ENCODE measurements at regions not wholly inside any gene's neighbourhood (a gene's known extent, or its start where the extent isn't known, plus 50 kb on each side); places are given as distances from the start of the nearest gene placed in this dataset.
"Not testable (repeated sequence)": the region's sequence is repeated elsewhere in the genome, so short reads cannot be mapped to it uniquely, and the experiment has no call there.

DNA sequence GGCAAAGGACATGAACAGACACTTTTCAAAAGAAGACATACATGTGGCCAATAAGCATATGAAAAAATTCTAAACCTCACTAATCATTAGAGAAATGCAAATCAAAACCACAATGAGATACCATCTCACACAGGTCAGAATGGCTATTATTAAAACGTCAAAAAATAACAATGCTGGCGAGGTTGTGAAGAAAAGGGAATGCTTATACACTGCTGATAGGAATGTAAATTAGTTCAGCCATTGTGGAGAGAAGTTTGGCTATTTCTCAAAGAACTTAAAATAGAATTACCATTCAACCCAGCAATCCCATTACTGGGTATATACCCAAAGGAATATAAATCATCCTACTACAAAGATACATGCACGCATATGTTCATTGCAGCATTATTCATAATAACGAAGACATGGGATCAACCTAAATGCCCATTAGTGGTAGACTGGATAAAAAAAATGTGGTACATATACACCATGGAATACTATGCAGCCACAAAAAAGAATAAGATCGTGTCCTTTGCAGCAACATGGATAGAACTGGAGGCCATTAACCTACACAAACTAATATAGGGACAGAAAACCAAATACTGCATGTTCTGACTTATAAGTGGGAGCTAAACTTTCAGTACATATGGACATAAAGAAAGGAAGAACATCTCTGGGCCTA is 101.7 kb downstream of the KLF5 start:
- H3K27me3 ChIP-seq (ENCODE audit: low read depth); H3K36me3 ChIP-seq (replicated peaks); H3K4me1 ChIP-seq; H3K4me3 ChIP-seq; in situ Hi-C loops (cut with MboI; ENCODE audit: low sequenced_read_pairs): not testable (repeated sequence)
- H3K9me3 ChIP-seq = peaks cover 20% of the 10 kb centered on the region
- peak in 1 of 2 experiments; percentile 85 for DNase-seq (ENCODE audit: low spot score in 2 of 2)

DNA sequence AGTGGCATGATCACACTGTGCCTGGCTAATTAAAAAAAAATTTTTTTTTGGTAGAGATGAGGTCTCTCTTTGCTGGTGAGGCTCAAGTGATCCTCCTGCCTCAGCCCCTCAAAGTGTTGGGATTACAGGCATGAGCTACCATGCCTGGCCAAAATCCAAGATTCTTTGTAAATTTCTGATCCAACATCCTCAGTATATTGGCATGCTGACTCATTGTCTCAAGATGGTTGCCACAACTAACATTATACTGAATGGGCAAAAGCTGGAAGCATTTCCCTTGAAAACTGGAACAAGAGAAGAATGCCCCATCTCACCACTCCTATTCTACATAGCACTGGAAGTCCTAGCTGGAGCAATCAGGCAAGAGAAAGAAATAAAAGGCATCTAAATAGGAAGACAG is 100.0 kb downstream of the KLF5 start:
- Histone ChIP-seq H3K4me3 (no peak overlapping the region), H3K4me1 (peaks cover 4% of the 10 kb centered on the region), H3K9me3 (peaks cover 20% of the 10 kb centered on the region), H3K36me3 (replicated peaks) (no peaks in the 10 kb centered on the region), H3K27me3 (ENCODE audit: low read depth) (no peaks in the 10 kb centered on the region)
- no peak for DNase-seq (ENCODE audit: low spot score in 2 of 2)
- in situ Hi-C loops (cut with MboI; ENCODE audit: low sequenced_read_pairs) = no loop called here

GRCh38 chr13:73157031-73157430 is 98.2 kb downstream of the KLF5 start:
- Histone ChIP-seq H3K27me3 (ENCODE audit: low read depth) (no peaks in the 10 kb centered on the region), H3K36me3 (replicated peaks) (no peaks in the 10 kb centered on the region), H3K4me1 (peaks cover 4% of the 10 kb centered on the region), H3K4me3 (no peak overlapping the region), H3K9me3 (peaks cover 20% of the 10 kb centered on the region)
- in situ Hi-C loops (cut with MboI; ENCODE audit: low sequenced_read_pairs) = no loop called here
- DNase-seq (ENCODE audit: low spot score in 2 of 2) = no peak

DNA sequence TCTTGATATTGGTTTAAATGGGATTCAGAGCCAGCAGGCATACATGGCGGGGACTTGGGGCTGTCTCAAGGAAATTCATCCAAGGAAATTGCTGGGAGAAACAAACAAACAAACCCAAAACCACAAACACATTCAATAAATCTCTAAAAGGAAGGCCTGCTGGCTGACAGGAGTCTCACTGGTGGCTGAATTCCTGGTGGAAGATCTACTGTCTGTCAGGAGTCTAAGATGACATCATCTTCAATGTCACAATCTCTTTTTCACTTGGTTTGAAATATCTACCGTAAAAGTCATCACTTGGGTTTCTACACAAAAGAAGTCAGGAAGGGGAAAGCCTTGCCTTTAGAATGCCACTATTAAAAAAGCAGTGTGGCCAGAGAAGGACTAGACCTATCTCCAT is 87.9 kb downstream of the KLF5 start:
- in situ Hi-C loops (cut with MboI; ENCODE audit: low sequenced_read_pairs) = no loop called here

GRCh38 chr13:73142071-73142470 is 83.3 kb downstream of the KLF5 start:
- H3K4me1 ChIP-seq = peaks cover 27% of the 10 kb centered on the region
- H3K4me3 ChIP-seq = no peak overlapping the region
- DNase-seq (ENCODE audit: low spot score in 2 of 2) = peak in 1 of 2 experiments; percentile 12
- in situ Hi-C loops (cut with MboI; ENCODE audit: low sequenced_read_pairs) = no loop called here
- H3K36me3 ChIP-seq (replicated peaks) = no peaks in the 10 kb centered on the region
- no peaks in the 10 kb centered on the region for H3K9me3 ChIP-seq
- H3K27me3 ChIP-seq (ENCODE audit: low read depth) = no peaks in the 10 kb centered on the region

More for the DNA sequence above, 87.9 kb downstream of the KLF5 start:
- no peak for DNase-seq (ENCODE audit: low spot score in 2 of 2)
- H3K4me1 ChIP-seq = peaks cover 7% of the 10 kb centered on the region
- no peak overlapping the region for H3K4me3 ChIP-seq
- no peaks in the 10 kb centered on the region for H3K27me3 ChIP-seq (ENCODE audit: low read depth)
- H3K36me3 ChIP-seq (replicated peaks) = no peaks in the 10 kb centered on the region
- no peaks in the 10 kb centered on the region for H3K9me3 ChIP-seq

- in situ Hi-C loops (cut with MboI; ENCODE audit: low sequenced_read_pairs) = no loop called here
- peak; percentile 47 to 96 for DNase-seq (ENCODE audit: low spot score in 2 of 2)
These were observed 82.5 kb downstream of the KLF5 start for GRCh38 chr13:73141292-73141771.

GRCh38 chr13:73140801-73141200 is 82.0 kb downstream of the KLF5 start:
- in situ Hi-C loops (cut with MboI; ENCODE audit: low sequenced_read_pairs) = no loop called here

More at GRCh38 chr13:73141292-73141771, 82.5 kb downstream of the KLF5 start:
- H3K27me3 ChIP-seq (ENCODE audit: low read depth) = no peaks in the 10 kb centered on the region
- H3K9me3 ChIP-seq = no peaks in the 10 kb centered on the region
- no peak overlapping the region for H3K4me3 ChIP-seq
- peaks cover 32% of the 10 kb centered on the region for H3K4me1 ChIP-seq
- H3K36me3 ChIP-seq (replicated peaks) = no peaks in the 10 kb centered on the region

GRCh38 chr13:73138638-73139491 is 80.1 kb downstream of the KLF5 start:
- H3K4me1 ChIP-seq = peaks cover 32% of the 10 kb centered on the region
- H3K27me3 ChIP-seq (ENCODE audit: low read depth) = no peaks in the 10 kb centered on the region
- H3K9me3 ChIP-seq = no peaks in the 10 kb centered on the region
- no peak for DNase-seq (ENCODE audit: low spot score in 2 of 2)
- H3K36me3 ChIP-seq (replicated peaks) = no peaks in the 10 kb centered on the region
- no peak overlapping the region for H3K4me3 ChIP-seq
- in situ Hi-C loops (cut with MboI; ENCODE audit: low sequenced_read_pairs) = no loop called here

More at GRCh38 chr13:73140801-73141200, 82.0 kb downstream of the KLF5 start:
- Histone ChIP-seq H3K27me3 (ENCODE audit: low read depth) (no peaks in the 10 kb centered on the region), H3K36me3 (replicated peaks) (no peaks in the 10 kb centered on the region), H3K4me3 (no peak overlapping the region), H3K9me3 (no peaks in the 10 kb centered on the region), H3K4me1 (peaks cover 32% of the 10 kb centered on the region)
- peak in 1 of 2 experiments; percentile 8 for DNase-seq (ENCODE audit: low spot score in 2 of 2)

- no peak for DNase-seq (ENCODE audit: low spot score in 2 of 2)
- Histone ChIP-seq H3K9me3 (no peaks in the 10 kb centered on the region), H3K36me3 (replicated peaks) (no peaks in the 10 kb centered on the region), H3K4me3 (no peak overlapping the region), H3K4me1 (peaks cover 32% of the 10 kb centered on the region), H3K27me3 (ENCODE audit: low read depth) (no peaks in the 10 kb centered on the region)
- in situ Hi-C loops (cut with MboI; ENCODE audit: low sequenced_read_pairs) = no loop called here
These were observed 79.5 kb downstream of the KLF5 start for GRCh38 chr13:73138276-73138637.

DNA sequence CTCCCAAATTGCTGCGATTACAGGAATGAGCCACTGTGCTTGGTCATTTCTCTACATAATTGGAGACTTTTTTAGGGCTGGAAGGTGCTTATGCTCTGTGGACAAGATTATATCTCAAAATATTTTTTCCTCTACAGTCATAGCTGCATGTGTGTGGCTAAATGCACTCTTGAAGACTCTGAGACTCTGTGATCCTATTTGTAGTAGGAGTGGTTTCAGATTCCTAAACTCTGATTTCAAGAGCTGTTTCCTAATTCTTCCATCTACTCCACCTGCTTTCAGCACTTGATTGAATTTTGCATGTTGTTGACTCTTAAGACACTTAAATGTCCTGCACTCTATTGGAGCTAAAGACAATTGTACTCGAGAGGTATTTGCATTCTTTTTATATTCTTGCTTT is 78.0 kb downstream of the KLF5 start:
- Histone ChIP-seq H3K36me3 (replicated peaks) (no peaks in the 10 kb centered on the region), H3K27me3 (ENCODE audit: low read depth) (no peaks in the 10 kb centered on the region), H3K4me1 (peaks cover 26% of the 10 kb centered on the region), H3K4me3 (no peak overlapping the region), H3K9me3 (no peaks in the 10 kb centered on the region)
- in situ Hi-C loops (cut with MboI; ENCODE audit: low sequenced_read_pairs) = no loop called here
- no peak for DNase-seq (ENCODE audit: low spot score in 2 of 2)

DNA sequence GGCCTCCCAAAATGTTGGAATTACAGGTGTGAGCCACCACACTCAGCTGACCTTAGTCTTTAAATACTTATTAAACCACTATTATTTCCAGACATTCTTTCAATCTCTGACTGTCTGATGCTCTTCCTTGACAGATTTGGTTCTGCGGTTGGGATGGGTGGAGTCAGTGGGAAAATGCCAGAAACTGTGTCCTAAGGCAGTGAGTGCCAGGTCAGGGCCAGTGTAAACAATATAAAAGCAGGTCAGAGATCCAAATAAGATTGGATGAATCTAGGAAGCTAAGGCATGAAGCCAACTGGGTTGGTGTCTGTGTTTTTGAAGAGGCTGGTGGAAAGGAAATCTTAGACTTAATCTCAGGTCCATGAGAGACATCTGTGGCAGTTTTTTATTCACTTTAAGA is 74.7 kb downstream of the KLF5 start:
- no peaks in the 10 kb centered on the region for H3K27me3 ChIP-seq (ENCODE audit: low read depth)
- no peak overlapping the region for H3K4me3 ChIP-seq
- H3K9me3 ChIP-seq = no peaks in the 10 kb centered on the region
- no peak for DNase-seq (ENCODE audit: low spot score in 2 of 2)
- in situ Hi-C loops (cut with MboI; ENCODE audit: low sequenced_read_pairs) = no loop called here
- H3K4me1 ChIP-seq = peaks cover 7% of the 10 kb centered on the region
- no peaks in the 10 kb centered on the region for H3K36me3 ChIP-seq (replicated peaks)

- no peak overlapping the region for H3K4me3 ChIP-seq
- no peaks in the 10 kb centered on the region for H3K9me3 ChIP-seq
- in situ Hi-C loops (cut with MboI; ENCODE audit: low sequenced_read_pairs) = no loop called here
- H3K4me1 ChIP-seq = no peaks in the 10 kb centered on the region
- H3K27me3 ChIP-seq (ENCODE audit: low read depth) = no peaks in the 10 kb centered on the region
- no peak for DNase-seq (ENCODE audit: low spot score in 2 of 2)
- H3K36me3 ChIP-seq (replicated peaks) = no peaks in the 10 kb centered on the region
These were observed 72.4 kb downstream of the KLF5 start for GRCh38 chr13:73131247-73131646.

GRCh38 chr13:73129023-73129422 is 70.2 kb downstream of the KLF5 start:
- Histone ChIP-seq H3K36me3 (replicated peaks) (no peaks in the 10 kb centered on the region), H3K9me3 (no peaks in the 10 kb centered on the region), H3K4me3 (no peak overlapping the region), H3K4me1 (no peaks in the 10 kb centered on the region), H3K27me3 (ENCODE audit: low read depth) (no peaks in the 10 kb centered on the region)
- in situ Hi-C loops (cut with MboI; ENCODE audit: low sequenced_read_pairs) = no loop called here
- no peak for DNase-seq (ENCODE audit: low spot score in 2 of 2)
